Spleen (tissue), 11 donors: ENCODE measurements at regions not wholly inside any gene's neighbourhood (a gene's known extent, or its start where the extent isn't known, plus 50 kb on each side); places are given as distances from the start of the nearest gene placed in this dataset.

ENCODE experiments used
- DNase-seq: peaks from one replicate; pipeline ENCODE4 v3.0.0-alpha.2; 2020
- H3K27ac ChIP-seq, 8 donors: fragments of 200-600 bp; sonication (generic) in 7 of 8; 1 replicate in 4 of 8; 2 replicates in 4 of 8; pipeline versions ENCODE4 v1.5.0 to v1.8.0; 2016 to 2021; ENCODE audit warnings: inconsistent platforms in 4 of 8, mild to moderate bottlenecking in 4 of 8, moderate library complexity in 1 of 8
- H3K27me3 ChIP-seq, 7 donors: fragments of 200-600 bp; sonication (generic) in 6 of 7; replicated peaks in 1 of 7; 1 replicate in 4 of 7; 2 replicates in 3 of 7; pipeline versions ENCODE4 v1.5.0 to v1.8.0; 2016 to 2021; ENCODE audit warnings: inconsistent platforms in 3 of 7, mild to moderate bottlenecking in 1 of 7
- H3K36me3 ChIP-seq, 6 donors: fragments of 200-600 bp; sonication (generic) in 5 of 6; 1 replicate in 4 of 6; 2 replicates in 2 of 6; pipeline versions ENCODE4 v1.5.0 to v1.8.0; 2016 to 2021; ENCODE audit warnings: inconsistent platforms in 2 of 6
- H3K4me1 ChIP-seq, 6 donors: fragments of 200-600 bp; sonication (generic) in 5 of 6; 1 replicate in 3 of 6; 2 replicates in 3 of 6; pipeline versions ENCODE4 v1.5.0 to v1.8.0; 2016 to 2021; ENCODE audit warnings: inconsistent platforms in 3 of 6
- H3K4me3 ChIP-seq, 8 donors: fragments of 200-600 bp; sonication (generic) in 7 of 8; 1 replicate in 4 of 8; 2 replicates in 4 of 8; pipeline versions ENCODE4 v1.5.0 to v1.8.0; 2016 to 2021; ENCODE audit warnings: inconsistent platforms in 4 of 8, mild to moderate bottlenecking in 4 of 8, moderate library complexity in 2 of 8
- H3K9me3 ChIP-seq, 8 donors: fragments of 200-600 bp; sonication (generic) in 7 of 8; 1 replicate in 4 of 8; 2 replicates in 4 of 8; pipeline versions ENCODE4 v1.5.0 to v1.8.0; 2016 to 2021; ENCODE audit warnings: inconsistent platforms in 4 of 8
- CTCF ChIP-seq, 11 experiments: fragments of 200-600 bp in 7 of 11; fragments of 450-650 bp in 4 of 11; sonication (generic) in 4 of 11; IDR thresholded peaks in 8 of 11; conservative IDR thresholded peaks in 3 of 11; 1 replicate in 7 of 11; 2 replicates in 4 of 11; pipeline versions ENCODE4 v1.4.0 to v1.8.0; 2016 to 2021; ENCODE audit warnings: antibody characterized with exemption in 11 of 11, inconsistent platforms in 4 of 11, mild to moderate bottlenecking in 1 of 11
- POLR2A ChIP-seq, 3 donors: fragments of 450-650 bp; IDR thresholded peaks; one replicate each; pipeline ENCODE4 v1.5.1; 2017; ENCODE audit warnings: antibody characterized with exemption in 3 of 3, mild to moderate bottlenecking in 1 of 3
- POLR2AphosphoS5 ChIP-seq, 3 donors: sonication (generic); formaldehyde crosslinking; IDR thresholded peaks; one replicate each; pipeline ENCODE4 v1.5.1; 2017; ENCODE audit warnings: antibody characterized with exemption in 3 of 3
- WGBS, 5 donors: extraction: QIAGEN DNeasy Blood & Tissue Kit in 3 of 5; methylation state at CpG; one replicate each; pipeline versions ENCODE4 v1.1.5 to v1.1.7; 2013 to 2018; 5-methylcytosine and 5-hydroxymethylcytosine counted together
- intact Hi-C: fragments of 100-400 bp; cut with DNase I; formaldehyde crosslinking; loops from one replicate; pipeline ENCODE4 v1.15.0; 2023; ENCODE audit warnings: low total_unique reads
- donor health status: healthy with polysubstance abuse.
- donor health status: DM: no; HTN: no; CAD: no; lungs with moderate emphysema.
- donor health status: DM: no; HTN: no; CAD: no.
- donor health status: Bipolar disorder and iron deficiency.
- donor health status: healthy.
- donor health status: DM: no; HTN: no; CAD: no.
- donor health status: DM: yes; HTN: yes; CAD: no.

- no peak overlapping the region for H3K27ac ChIP-seq
- TF ChIP-seq CTCF (IDR thresholded peaks at IDR 0.05 in 8 of 11, conservative IDR thresholded peaks at IDR 0.05 in 3 of 11), result no peak
- TF ChIP-seq POLR2A (IDR thresholded peaks at IDR 0.05), result no peak
- TF ChIP-seq POLR2AphosphoS5 (IDR thresholded peaks at IDR 0.05), result no peak
- no peak overlapping the region for H3K4me3 ChIP-seq
- H3K36me3 ChIP-seq, result no peaks in the 10 kb centered on the region
- 89 to 95% (median 94%) methylated on average over 1 of the region's 1 CpG for WGBS, 5 donors
- H3K4me1 ChIP-seq, result peaks cover 0 to 26% (median 11%) of the 10 kb centered on the region in 6 donors
- DNase-seq, result no peak
- H3K27me3 ChIP-seq, result peaks cover 0 to 6% (median 0%) of the 10 kb centered on the region in 7 donors
- intact Hi-C loops, result no loop called here
- H3K9me3 ChIP-seq, result no peaks in the 10 kb centered on the region
Measured at GRCh38 chr2:128452024-128452411, 133.3 kb upstream of the HS6ST1 start.

- 90 to 95% (median 92%) methylated on average over 20 of the region's 20 CpGs for WGBS, 5 donors
- H3K9me3 ChIP-seq, result no peaks in the 10 kb centered on the region
- H3K4me3 ChIP-seq, result no peak overlapping the region
- no peak for DNase-seq
- H3K27me3 ChIP-seq, result peaks cover 0 to 6% (median 0%) of the 10 kb centered on the region in 7 donors
- TF ChIP-seq POLR2AphosphoS5 (IDR thresholded peaks at IDR 0.05) (no peak), POLR2A (IDR thresholded peaks at IDR 0.05) (no peak), CTCF (IDR thresholded peaks at IDR 0.05 in 8 of 11, conservative IDR thresholded peaks at IDR 0.05 in 3 of 11) (no peak)
- H3K36me3 ChIP-seq, result no peaks in the 10 kb centered on the region
- intact Hi-C loops, result no loop called here
- H3K4me1 ChIP-seq, result peaks cover 0 to 21% (median 6%) of the 10 kb centered on the region in 6 donors
- H3K27ac ChIP-seq, result no peak overlapping the region
Measured at GRCh38 chr2:128452536-128453530, 134.2 kb upstream of the HS6ST1 start.

- peak; percentile 62 for DNase-seq
- intact Hi-C loops, result no loop called here
- no peaks in the 10 kb centered on the region for H3K36me3 ChIP-seq
- WGBS, 5 donors, result 87 to 92% (median 90%) methylated on average over 12 of the region's 12 CpGs
- H3K4me3 ChIP-seq, result no peak overlapping the region
- H3K27me3 ChIP-seq, result peaks cover 0 to 6% (median 0%) of the 10 kb centered on the region in 7 donors
- H3K4me1 ChIP-seq, result peaks cover 0 to 17% (median 8%) of the 10 kb centered on the region in 6 donors
- TF ChIP-seq POLR2A (IDR thresholded peaks at IDR 0.05), result no peak
- TF ChIP-seq POLR2AphosphoS5 (IDR thresholded peaks at IDR 0.05), result no peak
- no peak for TF ChIP-seq CTCF (IDR thresholded peaks at IDR 0.05 in 8 of 11, conservative IDR thresholded peaks at IDR 0.05 in 3 of 11)
- H3K27ac ChIP-seq, result no peak overlapping the region
- peaks cover 0 to under 1% (median 0%) of the 10 kb centered on the region in 8 donors for H3K9me3 ChIP-seq
Measured at GRCh38 chr2:128454980-128455720, 136.5 kb upstream of the HS6ST1 start.

GRCh38 chr2:128455721-128456050, 137.0 kb upstream of the HS6ST1 start:
- intact Hi-C loops, result no loop called here
- no peak for DNase-seq
- TF ChIP-seq POLR2A (IDR thresholded peaks at IDR 0.05) (no peak), POLR2AphosphoS5 (IDR thresholded peaks at IDR 0.05) (no peak), CTCF (IDR thresholded peaks at IDR 0.05 in 8 of 11, conservative IDR thresholded peaks at IDR 0.05 in 3 of 11) (no peak)
- Histone ChIP-seq H3K4me3 (no peak overlapping the region), H3K36me3 (no peaks in the 10 kb centered on the region), H3K4me1 (peaks cover 0 to 13% (median 6%) of the 10 kb centered on the region in 6 donors), H3K27ac (no peak overlapping the region), H3K9me3 (peaks cover 0 to 6% (median 3%) of the 10 kb centered on the region in 8 donors), H3K27me3 (peaks cover 0 to 6% (median 0%) of the 10 kb centered on the region in 7 donors)
- 89 to 100% (median 100%) methylated on average over 1 of the region's 1 CpG for WGBS, 5 donors
